Stimulated activated naive CD8-positive, alpha-beta T cell treated with anti-CD3 and anti-CD28 coated beads, Interleukin-15, amount 100 ng/mL, for 72 hours (primary cell): ENCODE measurements at regions not wholly inside any gene's neighbourhood (a gene's known extent, or its start where the extent isn't known, plus 50 kb on each side); places are given as distances from the start of the nearest gene placed in this dataset.

Source experiments
- ATAC-seq: fragments of 150-1000 bp; cut with Tn5 transposase; 2 replicates; pipeline ENCODE4 v1.10.0; 2021; ENCODE audit warnings: mild to moderate bottlenecking, moderate library complexity
- DNase-seq, 2 donors: peaks; one replicate each; pipeline ENCODE4 v3.0.0; 2021 to 2022
- H3K27ac Mint-ChIP-seq, 2 donors: one replicate each; pipeline ENCODE4 v1.8.0; 2022; ENCODE audit warnings: mild to moderate bottlenecking in 2 of 2, mixed read lengths in 2 of 2, moderate library complexity in 2 of 2
- H3K27me3 Mint-ChIP-seq: one replicate; pipeline ENCODE4 v1.8.0; 2022; ENCODE audit warnings: mixed read lengths
- H3K4me1 Mint-ChIP-seq: one replicate; pipeline ENCODE4 v1.8.0; 2022; ENCODE audit warnings: mild to moderate bottlenecking, mixed read lengths
- H3K4me3 Mint-ChIP-seq, 2 donors: one replicate each; pipeline ENCODE4 v1.8.0; 2022; ENCODE audit warnings: mild to moderate bottlenecking in 2 of 2, mixed read lengths in 2 of 2, moderate library complexity in 1 of 2
- H3K9me3 Mint-ChIP-seq, 2 donors: one replicate each; pipeline ENCODE4 v1.8.0; 2022; ENCODE audit warnings: mixed read lengths in 2 of 2

GRCh38 chr2:239500574-239501550 is 100.0 kb upstream of the HDAC4 start:
- Mint-ChIP-seq H3K4me3 (no peak overlapping the region), H3K9me3 (peaks cover 0 to 5% of the 10 kb centered on the region in 2 donors), H3K4me1 (no peaks in the 10 kb centered on the region), H3K27me3 (no peaks in the 10 kb centered on the region), H3K27ac (peak overlapping the region in 1 of 2 donors; percentile 71)
- ATAC-seq (no peak), DNase-seq (no peak)

GRCh38 chr2:239499726-239500573 is 99.1 kb upstream of the HDAC4 start:
- no peaks in the 10 kb centered on the region for H3K4me1 Mint-ChIP-seq

GRCh38 chr2:239498981-239499634 is 98.3 kb upstream of the HDAC4 start:
- Mint-ChIP-seq H3K9me3 (peaks cover 0 to 5% of the 10 kb centered on the region in 2 donors), H3K4me3 (no peak overlapping the region), H3K4me1 (no peaks in the 10 kb centered on the region), H3K27ac (peak overlapping the region in 1 of 2 donors; percentile 40), H3K27me3 (peaks cover 8% of the 10 kb centered on the region)
- DNase-seq = no peak
- no peak for ATAC-seq

More at GRCh38 chr2:239499726-239500573, 99.1 kb upstream of the HDAC4 start:
- ATAC-seq (no peak), DNase-seq (no peak)
- Mint-ChIP-seq H3K4me3 (no peak overlapping the region), H3K27ac (peak overlapping the region in 1 of 2 donors; percentile 40), H3K9me3 (peaks cover 0 to 5% of the 10 kb centered on the region in 2 donors), H3K27me3 (peaks cover 3% of the 10 kb centered on the region)

- H3K27ac Mint-ChIP-seq = no peak overlapping the region
- no peak for ATAC-seq
- H3K4me3 Mint-ChIP-seq = no peak overlapping the region
- no peak for DNase-seq
- H3K27me3 Mint-ChIP-seq = peaks cover 8% of the 10 kb centered on the region
- H3K9me3 Mint-ChIP-seq = peaks cover 0 to 5% of the 10 kb centered on the region in 2 donors
- H3K4me1 Mint-ChIP-seq = no peaks in the 10 kb centered on the region
Measured at GRCh38 chr2:239498576-239498975, 97.8 kb upstream of the HDAC4 start.

GRCh38 chr2:239496700-239497099 is 95.9 kb upstream of the HDAC4 start:
- no peak for ATAC-seq
- Mint-ChIP-seq H3K27ac (no peak overlapping the region), H3K27me3 (peaks cover 8% of the 10 kb centered on the region)

GRCh38 chr2:239495791-239496233 is 95.0 kb upstream of the HDAC4 start:
- Mint-ChIP-seq H3K4me3 (no peak overlapping the region), H3K9me3 (peaks cover 0 to 5% of the 10 kb centered on the region in 2 donors), H3K4me1 (no peaks in the 10 kb centered on the region), H3K27me3 (peaks cover 8% of the 10 kb centered on the region), H3K27ac (no peak overlapping the region)
- no peak for ATAC-seq
- no peak for DNase-seq

More at GRCh38 chr2:239496700-239497099, 95.9 kb upstream of the HDAC4 start:
- Mint-ChIP-seq H3K9me3 (peaks cover 0 to 5% of the 10 kb centered on the region in 2 donors), H3K4me3 (no peak overlapping the region), H3K4me1 (no peaks in the 10 kb centered on the region)
- no peak for DNase-seq

- no peak for DNase-seq
- H3K27me3 Mint-ChIP-seq = peaks cover 8% of the 10 kb centered on the region
- no peak for ATAC-seq
- no peaks in the 10 kb centered on the region for H3K4me1 Mint-ChIP-seq
- peaks cover 0 to 5% of the 10 kb centered on the region in 2 donors for H3K9me3 Mint-ChIP-seq
- H3K27ac Mint-ChIP-seq = no peak overlapping the region
- no peak overlapping the region for H3K4me3 Mint-ChIP-seq
Measured at GRCh38 chr2:239495175-239495574, 94.4 kb upstream of the HDAC4 start.

- peaks cover 8% of the 10 kb centered on the region for H3K27me3 Mint-ChIP-seq
- H3K27ac Mint-ChIP-seq = peak overlapping the region in 1 of 2 donors; percentile 5
- no peaks in the 10 kb centered on the region for H3K4me1 Mint-ChIP-seq
- no peak for ATAC-seq
- no peak overlapping the region for H3K4me3 Mint-ChIP-seq
- H3K9me3 Mint-ChIP-seq = peaks cover 0 to 5% of the 10 kb centered on the region in 2 donors
- no peak for DNase-seq
Measured at GRCh38 chr2:239494578-239494977, 93.8 kb upstream of the HDAC4 start.

GRCh38 chr2:239489481-239489880 is 88.7 kb upstream of the HDAC4 start:
- no peak for DNase-seq
- H3K9me3 Mint-ChIP-seq = no peaks in the 10 kb centered on the region
- no peak overlapping the region for H3K4me3 Mint-ChIP-seq
- H3K27ac Mint-ChIP-seq = peak overlapping the region in 1 of 2 donors; percentile 41
- no peaks in the 10 kb centered on the region for H3K4me1 Mint-ChIP-seq
- no peak for ATAC-seq
- H3K27me3 Mint-ChIP-seq = peaks cover under 1% of the 10 kb centered on the region

GRCh38 chr2:239488125-239488524 is 87.3 kb upstream of the HDAC4 start:
- DNase-seq = no peak
- no peaks in the 10 kb centered on the region for H3K27me3 Mint-ChIP-seq
- H3K4me1 Mint-ChIP-seq = no peaks in the 10 kb centered on the region
- no peak for ATAC-seq
- H3K9me3 Mint-ChIP-seq = no peaks in the 10 kb centered on the region
- H3K4me3 Mint-ChIP-seq = no peak overlapping the region
- H3K27ac Mint-ChIP-seq = no peak overlapping the region

- no peak for DNase-seq
- Mint-ChIP-seq H3K27me3 (no peaks in the 10 kb centered on the region), H3K27ac (no peak overlapping the region), H3K4me3 (no peak overlapping the region), H3K9me3 (no peaks in the 10 kb centered on the region), H3K4me1 (no peaks in the 10 kb centered on the region)
- ATAC-seq = no peak
Measured at GRCh38 chr2:239487272-239487671, 86.5 kb upstream of the HDAC4 start.

GRCh38 chr2:239485622-239486021 is 84.8 kb upstream of the HDAC4 start:
- no peaks in the 10 kb centered on the region for H3K27me3 Mint-ChIP-seq
- DNase-seq = no peak
- ATAC-seq = no peak
- no peak overlapping the region for H3K27ac Mint-ChIP-seq
- H3K4me3 Mint-ChIP-seq = no peak overlapping the region
- H3K4me1 Mint-ChIP-seq = no peaks in the 10 kb centered on the region
- H3K9me3 Mint-ChIP-seq = no peaks in the 10 kb centered on the region

- Mint-ChIP-seq H3K4me3 (no peak overlapping the region), H3K27ac (peak overlapping the region; percentile 36 to 69), H3K9me3 (no peaks in the 10 kb centered on the region), H3K4me1 (no peaks in the 10 kb centered on the region), H3K27me3 (no peaks in the 10 kb centered on the region)
- DNase-seq (no peak), ATAC-seq (no peak)
Measured at GRCh38 chr2:239484571-239485355, 83.9 kb upstream of the HDAC4 start.

GRCh38 chr2:239482778-239483712 is 82.2 kb upstream of the HDAC4 start:
- Mint-ChIP-seq H3K27ac (no peak overlapping the region), H3K27me3 (no peaks in the 10 kb centered on the region), H3K4me1 (no peaks in the 10 kb centered on the region), H3K9me3 (no peaks in the 10 kb centered on the region), H3K4me3 (no peak overlapping the region)
- DNase-seq (no peak), ATAC-seq (no peak)
